A673 (cell line): ENCODE measurements at regions not wholly inside any gene's neighbourhood (a gene's known extent, or its start where the extent isn't known, plus 50 kb on each side); places are given as distances from the start of the nearest gene placed in this dataset.

Experiments
- EZH2 ChIP-seq: fragments of 200-600 bp; sonication (generic); IDR thresholded peaks from 2 replicates; pipeline ENCODE4 v1.6.1; 2017; ENCODE audit warnings: borderline replicate concordance, low read depth, mild to moderate bottlenecking, mixed read lengths, antibody characterized with exemption, low read length; ENCODE audit not compliant: poor library complexity, severe bottlenecking
- TF ChIP-seq, protein P1 (sequence below): fragments of 300-800, 200-600 bp; sonication (generic); conservative IDR thresholded peaks from 2 replicates; pipeline ENCODE4 v1.5.1; 2017; ENCODE audit warnings: low read depth, mild to moderate bottlenecking, antibody characterized with exemption, low read length, moderate library complexity, mixed read lengths

- TF ChIP-seq, protein P1, sequence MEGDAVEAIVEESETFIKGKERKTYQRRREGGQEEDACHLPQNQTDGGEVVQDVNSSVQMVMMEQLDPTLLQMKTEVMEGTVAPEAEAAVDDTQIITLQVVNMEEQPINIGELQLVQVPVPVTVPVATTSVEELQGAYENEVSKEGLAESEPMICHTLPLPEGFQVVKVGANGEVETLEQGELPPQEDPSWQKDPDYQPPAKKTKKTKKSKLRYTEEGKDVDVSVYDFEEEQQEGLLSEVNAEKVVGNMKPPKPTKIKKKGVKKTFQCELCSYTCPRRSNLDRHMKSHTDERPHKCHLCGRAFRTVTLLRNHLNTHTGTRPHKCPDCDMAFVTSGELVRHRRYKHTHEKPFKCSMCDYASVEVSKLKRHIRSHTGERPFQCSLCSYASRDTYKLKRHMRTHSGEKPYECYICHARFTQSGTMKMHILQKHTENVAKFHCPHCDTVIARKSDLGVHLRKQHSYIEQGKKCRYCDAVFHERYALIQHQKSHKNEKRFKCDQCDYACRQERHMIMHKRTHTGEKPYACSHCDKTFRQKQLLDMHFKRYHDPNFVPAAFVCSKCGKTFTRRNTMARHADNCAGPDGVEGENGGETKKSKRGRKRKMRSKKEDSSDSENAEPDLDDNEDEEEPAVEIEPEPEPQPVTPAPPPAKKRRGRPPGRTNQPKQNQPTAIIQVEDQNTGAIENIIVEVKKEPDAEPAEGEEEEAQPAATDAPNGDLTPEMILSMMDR: no peak
- no peak for TF ChIP-seq EZH2
These were observed 869.1 kb downstream of the SLC4A3 start for GRCh38 chr2:220496513-220496912.
